ENCODE measurements at regions not wholly inside any gene's neighbourhood (a gene's known extent, or its start where the extent isn't known, plus 50 kb on each side); places are given as distances from the start of the nearest gene placed in this dataset.
"Not testable (repeated sequence)": the region's sequence is repeated elsewhere in the genome, so short reads cannot be mapped to it uniquely, and the experiment has no call there.

DNA sequence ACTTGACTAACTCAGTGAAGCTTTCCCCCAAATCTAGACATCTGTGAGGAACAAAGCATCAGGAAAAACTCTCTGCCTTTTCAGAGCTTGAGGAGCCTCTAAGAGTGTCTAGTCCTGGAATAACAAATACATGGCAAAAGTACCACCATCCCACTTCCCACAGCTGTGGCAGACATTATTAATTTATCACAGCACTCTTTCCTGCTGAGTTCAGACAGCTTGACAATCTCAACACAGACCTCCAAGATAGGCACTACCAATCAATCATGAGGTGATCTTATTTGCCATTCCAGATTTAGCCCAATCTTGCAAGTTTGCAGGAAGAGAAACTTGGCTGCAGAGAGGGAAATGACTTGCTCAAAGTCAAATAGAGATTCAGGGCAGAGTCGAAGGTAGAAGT lies 202.8 kb downstream of the MN1 start:
- peaks cover 4% of the 10 kb centered on the region for H3K27me3 Mint-ChIP-seq
- H3K4me3 Mint-ChIP-seq = no peak overlapping the region
- H3K27ac Mint-ChIP-seq = no peak overlapping the region
- no peaks in the 10 kb centered on the region for H3K4me1 Mint-ChIP-seq (ENCODE audit: low read depth)
- no peaks in the 10 kb centered on the region for H3K36me3 Mint-ChIP-seq
- no peaks in the 10 kb centered on the region for H3K9me3 Mint-ChIP-seq (ENCODE audit: low read depth)

DNA sequence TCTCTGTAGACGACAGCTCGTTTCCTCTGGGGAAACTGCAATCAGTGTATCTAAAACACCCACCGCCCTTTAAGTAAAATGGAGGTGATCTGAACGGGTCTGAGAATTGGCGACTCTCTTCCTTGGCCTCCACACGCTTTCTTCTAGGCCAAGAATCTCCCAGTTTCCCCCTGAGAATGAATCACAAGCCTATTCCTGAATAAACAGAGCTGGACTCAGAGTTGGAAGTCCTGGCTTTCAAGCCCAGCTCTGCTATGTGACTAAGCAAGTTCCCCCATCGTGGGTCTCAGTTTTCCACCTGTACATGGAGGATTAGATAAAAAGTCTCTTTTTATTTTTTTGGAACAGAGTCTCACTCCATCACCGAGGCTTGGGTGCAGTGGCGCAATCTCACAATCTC lies 200.4 kb downstream of the MN1 start:
- no peaks in the 10 kb centered on the region for H3K4me1 Mint-ChIP-seq (ENCODE audit: low read depth)

DNA sequence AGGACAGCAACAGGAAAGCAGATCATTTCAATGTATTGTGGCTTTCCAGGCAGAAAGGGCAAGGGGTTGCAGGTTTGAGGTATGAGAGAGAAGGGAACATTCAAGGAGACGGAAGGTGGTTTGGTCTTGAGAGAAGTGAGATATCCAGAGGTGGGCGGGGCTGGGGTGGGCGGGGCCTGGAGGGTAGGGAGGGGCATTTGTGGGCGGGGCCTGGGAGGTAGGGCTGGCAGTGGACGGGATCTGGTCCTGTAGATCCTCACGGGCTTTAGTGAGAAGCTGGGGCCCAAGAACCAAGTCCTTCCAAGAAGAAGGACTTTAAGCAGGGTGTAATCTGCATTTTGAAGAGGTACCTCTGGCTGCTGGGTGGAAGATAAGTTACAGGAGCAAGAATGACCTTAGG lies 199.2 kb downstream of the MN1 start:
- Mint-ChIP-seq H3K9me3 (ENCODE audit: low read depth) (no peaks in the 10 kb centered on the region), H3K27me3 (peaks cover 4% of the 10 kb centered on the region), H3K27ac (no peak overlapping the region), H3K4me3 (no peak overlapping the region), H3K36me3 (no peaks in the 10 kb centered on the region), H3K4me1 (ENCODE audit: low read depth) (no peaks in the 10 kb centered on the region)

More for the DNA sequence above, 200.4 kb downstream of the MN1 start:
- no peaks in the 10 kb centered on the region for H3K9me3 Mint-ChIP-seq (ENCODE audit: low read depth)
- H3K36me3 Mint-ChIP-seq = no peaks in the 10 kb centered on the region
- H3K27ac Mint-ChIP-seq = no peak overlapping the region
- peaks cover 4% of the 10 kb centered on the region for H3K27me3 Mint-ChIP-seq
- H3K4me3 Mint-ChIP-seq = no peak overlapping the region

DNA sequence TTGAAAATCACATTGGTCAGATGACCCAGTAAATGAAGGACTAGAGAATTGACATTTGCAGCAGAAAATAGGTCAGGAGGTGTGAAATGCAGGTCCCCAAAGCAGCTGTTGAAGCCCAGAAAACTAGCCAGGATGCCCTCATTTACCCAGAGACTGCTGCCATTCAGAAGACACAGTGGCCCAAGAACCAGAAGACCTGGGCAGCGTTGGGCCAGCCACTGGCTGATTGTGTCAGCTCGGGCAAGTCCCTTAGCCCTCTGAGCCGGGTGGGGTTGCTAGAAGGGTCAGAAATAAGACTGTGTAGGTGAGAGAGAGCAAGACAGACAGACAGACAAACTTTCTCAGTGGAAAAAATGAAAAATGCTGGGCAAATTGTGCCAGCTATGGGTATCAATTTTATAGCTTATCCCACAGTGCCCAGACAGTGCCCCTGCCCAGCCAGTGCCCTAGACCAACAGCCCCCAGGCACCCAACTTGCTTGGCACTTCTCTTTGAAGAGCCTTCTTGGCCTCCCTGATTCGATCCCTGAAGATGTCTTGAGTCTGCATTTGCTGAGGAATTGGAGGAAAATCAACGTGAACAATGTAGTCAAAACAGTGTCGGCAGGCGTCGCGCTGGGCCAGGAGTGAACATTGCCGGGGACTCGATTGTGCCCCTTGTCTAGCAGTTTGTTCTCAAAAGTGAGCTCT lies 198.3 kb downstream of the MN1 start:
- H3K4me1 Mint-ChIP-seq (ENCODE audit: low read depth) = no peaks in the 10 kb centered on the region
- no peaks in the 10 kb centered on the region for H3K36me3 Mint-ChIP-seq
- H3K27me3 Mint-ChIP-seq = peaks cover 4% of the 10 kb centered on the region
- no peak overlapping the region for H3K27ac Mint-ChIP-seq
- H3K9me3 Mint-ChIP-seq (ENCODE audit: low read depth) = no peaks in the 10 kb centered on the region
- no peak overlapping the region for H3K4me3 Mint-ChIP-seq

DNA sequence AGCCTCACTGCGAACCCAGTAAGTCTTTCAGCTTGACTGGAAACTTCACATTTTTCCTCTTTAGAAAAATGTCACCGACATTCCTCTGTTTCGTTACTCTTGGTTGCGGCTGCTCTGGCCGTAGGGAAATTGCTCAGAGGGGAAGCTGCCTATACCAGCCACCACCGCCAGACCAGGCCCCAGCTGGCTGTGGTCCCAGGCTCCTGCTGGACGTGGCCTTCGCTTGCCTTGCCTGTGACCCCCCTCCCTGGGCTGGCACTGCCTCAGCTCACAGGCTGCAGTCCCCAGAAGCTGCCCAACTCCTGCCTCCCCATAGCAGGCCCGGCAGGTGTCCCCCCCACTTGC lies 197.8 kb downstream of the MN1 start:
- no peak overlapping the region for H3K4me3 Mint-ChIP-seq
- H3K4me1 Mint-ChIP-seq (ENCODE audit: low read depth) = no peaks in the 10 kb centered on the region
- H3K9me3 Mint-ChIP-seq (ENCODE audit: low read depth) = no peaks in the 10 kb centered on the region
- H3K36me3 Mint-ChIP-seq = no peaks in the 10 kb centered on the region
- no peak overlapping the region for H3K27ac Mint-ChIP-seq
- peaks cover 4% of the 10 kb centered on the region for H3K27me3 Mint-ChIP-seq

DNA sequence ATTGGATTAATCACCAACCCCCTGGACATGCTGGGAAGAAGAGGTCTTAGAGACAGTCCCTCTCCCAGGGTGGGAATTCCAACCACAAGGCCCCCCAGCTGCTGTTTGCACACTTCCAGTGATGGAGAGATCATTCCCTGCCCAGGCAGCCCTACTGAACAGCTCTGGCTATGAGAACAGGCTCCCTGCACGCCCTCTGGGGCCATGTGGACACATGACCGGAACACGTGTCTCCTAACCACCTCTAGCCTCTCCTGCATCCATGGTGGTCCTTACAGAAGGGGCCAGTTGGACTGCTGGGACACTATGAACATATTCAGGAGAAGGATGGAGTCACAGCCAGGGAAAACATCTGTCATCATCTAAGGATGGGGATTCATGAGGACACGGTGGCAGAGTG lies 196.2 kb downstream of the MN1 start:
- H3K27ac Mint-ChIP-seq = no peak overlapping the region
- peaks cover 4% of the 10 kb centered on the region for H3K27me3 Mint-ChIP-seq
- no peak overlapping the region for H3K4me3 Mint-ChIP-seq
- H3K4me1 Mint-ChIP-seq (ENCODE audit: low read depth) = no peaks in the 10 kb centered on the region
- no peaks in the 10 kb centered on the region for H3K9me3 Mint-ChIP-seq (ENCODE audit: low read depth)
- H3K36me3 Mint-ChIP-seq = no peaks in the 10 kb centered on the region

DNA sequence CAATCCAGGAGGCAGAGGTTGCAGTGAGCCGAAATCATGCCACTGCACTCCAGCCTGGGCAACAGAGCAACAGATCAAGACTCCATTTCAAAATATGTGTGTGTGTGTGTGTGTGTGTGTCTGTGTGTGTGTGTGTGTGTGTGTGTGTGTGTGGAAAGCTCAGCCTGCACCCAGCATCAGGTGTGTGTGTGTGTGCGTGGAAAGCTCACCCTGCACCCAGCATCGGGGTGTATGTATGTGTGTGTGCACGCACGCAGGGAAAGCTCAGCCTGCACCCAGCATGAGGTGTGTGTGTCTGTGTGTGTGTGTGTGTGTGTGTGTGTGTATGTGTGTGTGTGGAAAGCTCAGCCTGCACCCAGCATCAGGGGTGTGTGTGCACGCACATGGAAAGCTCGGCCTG lies 193.8 kb downstream of the MN1 start:
- H3K4me1 Mint-ChIP-seq (ENCODE audit: low read depth); H3K36me3 Mint-ChIP-seq; H3K4me3 Mint-ChIP-seq; H3K27ac Mint-ChIP-seq; H3K9me3 Mint-ChIP-seq (ENCODE audit: low read depth); H3K27me3 Mint-ChIP-seq: not testable (repeated sequence)

DNA sequence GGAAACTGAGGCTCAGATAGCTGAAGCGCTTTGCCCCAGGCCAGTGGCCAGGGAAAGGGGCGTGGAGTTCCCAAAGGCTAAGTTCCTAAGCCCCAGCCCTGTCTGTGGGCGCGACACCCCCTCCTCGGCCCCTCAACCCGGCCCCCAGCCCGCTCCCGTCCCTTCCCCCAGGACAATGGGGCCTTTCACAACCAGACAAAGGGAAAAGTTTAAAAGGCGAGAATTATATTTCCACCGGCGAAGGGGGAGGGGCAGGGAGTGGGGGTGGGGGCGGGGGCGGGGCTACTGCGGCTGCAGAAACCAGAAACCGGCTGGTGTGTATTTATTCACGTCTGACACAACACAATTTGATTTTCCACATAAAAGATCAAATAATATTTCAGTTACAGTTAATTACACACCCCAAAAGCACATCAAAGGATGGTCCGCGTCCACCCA lies 192.1 kb downstream of the MN1 start:
- Mint-ChIP-seq H3K27ac (no peak overlapping the region), H3K4me3 (no peak overlapping the region), H3K4me1 (ENCODE audit: low read depth) (peaks cover 2% of the 10 kb centered on the region), H3K9me3 (ENCODE audit: low read depth) (no peaks in the 10 kb centered on the region), H3K27me3 (peaks cover 14% of the 10 kb centered on the region), H3K36me3 (no peaks in the 10 kb centered on the region)

DNA sequence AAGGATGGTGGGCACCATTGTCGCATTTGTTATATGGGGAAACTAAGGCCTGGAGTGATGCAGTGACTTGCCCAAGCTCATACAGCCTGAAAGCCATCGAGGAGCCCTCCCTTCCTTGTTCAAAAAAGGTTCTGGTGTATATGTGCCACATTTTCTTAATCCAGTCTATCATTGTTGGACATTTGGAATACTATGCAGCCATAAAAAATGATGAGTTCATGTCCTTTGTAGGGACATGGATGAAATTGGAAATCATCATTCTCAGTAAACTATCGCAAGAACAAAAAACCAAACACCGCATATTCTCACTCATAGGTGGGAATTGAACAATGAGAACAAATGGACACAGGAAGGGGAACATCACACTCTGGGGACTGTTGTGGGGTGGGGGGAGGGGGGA lies 191.4 kb downstream of the MN1 start:
- not testable (repeated sequence) for H3K9me3 Mint-ChIP-seq (ENCODE audit: low read depth); H3K4me3 Mint-ChIP-seq; H3K36me3 Mint-ChIP-seq; H3K27ac Mint-ChIP-seq; H3K4me1 Mint-ChIP-seq (ENCODE audit: low read depth)
- H3K27me3 Mint-ChIP-seq = peaks cover 20% of the 10 kb centered on the region

DNA sequence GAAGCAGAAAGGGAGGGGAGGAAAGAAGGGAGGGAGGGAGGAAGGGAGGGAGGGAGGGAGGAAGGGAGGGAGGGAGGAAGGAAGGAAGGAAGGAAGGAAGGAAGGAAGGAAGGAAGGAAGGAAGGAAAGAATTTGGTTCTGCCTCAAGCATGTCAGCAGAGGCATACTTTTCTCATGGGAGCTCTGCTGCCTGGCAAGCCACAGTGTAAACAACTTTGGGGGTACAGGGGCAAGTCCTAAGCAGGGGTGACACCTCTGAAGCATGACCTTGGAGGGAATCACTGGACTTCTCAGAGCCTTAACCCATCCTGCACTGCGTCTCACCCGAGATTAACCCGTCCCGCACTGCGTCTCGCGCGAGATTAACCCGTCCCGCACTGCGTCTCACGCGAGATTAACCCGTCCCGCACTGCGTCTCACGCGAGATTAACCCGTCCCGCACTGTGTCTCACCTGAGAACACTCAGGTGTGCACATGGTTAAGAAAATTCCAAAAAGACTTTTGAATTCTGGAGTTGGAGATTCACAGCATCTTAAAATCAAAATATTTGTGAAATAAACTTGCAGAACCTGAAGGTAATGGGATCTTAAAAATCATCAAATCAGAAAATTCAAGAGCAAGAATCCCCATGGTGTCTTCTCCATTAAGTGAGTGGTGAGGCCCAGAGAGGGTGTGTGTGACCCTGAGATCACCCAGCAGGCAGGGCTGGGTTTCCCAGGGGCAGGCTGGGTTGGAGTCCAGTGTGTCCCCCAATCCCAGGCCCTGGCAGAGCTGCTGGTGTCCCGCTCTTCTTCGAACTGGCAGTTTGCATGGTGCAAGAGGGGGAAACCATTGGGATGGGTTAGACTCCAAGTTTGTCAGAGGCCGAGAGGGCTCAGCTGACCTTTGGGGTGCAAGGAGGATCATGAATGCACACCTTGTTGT lies 190.4 kb downstream of the MN1 start:
- no peaks in the 10 kb centered on the region for H3K36me3 Mint-ChIP-seq
- H3K9me3 Mint-ChIP-seq (ENCODE audit: low read depth) = no peaks in the 10 kb centered on the region
- H3K4me1 Mint-ChIP-seq (ENCODE audit: low read depth) = peaks cover 2% of the 10 kb centered on the region
- no peak overlapping the region for H3K27ac Mint-ChIP-seq
- H3K4me3 Mint-ChIP-seq = no peak overlapping the region
- peaks cover 25% of the 10 kb centered on the region for H3K27me3 Mint-ChIP-seq

DNA sequence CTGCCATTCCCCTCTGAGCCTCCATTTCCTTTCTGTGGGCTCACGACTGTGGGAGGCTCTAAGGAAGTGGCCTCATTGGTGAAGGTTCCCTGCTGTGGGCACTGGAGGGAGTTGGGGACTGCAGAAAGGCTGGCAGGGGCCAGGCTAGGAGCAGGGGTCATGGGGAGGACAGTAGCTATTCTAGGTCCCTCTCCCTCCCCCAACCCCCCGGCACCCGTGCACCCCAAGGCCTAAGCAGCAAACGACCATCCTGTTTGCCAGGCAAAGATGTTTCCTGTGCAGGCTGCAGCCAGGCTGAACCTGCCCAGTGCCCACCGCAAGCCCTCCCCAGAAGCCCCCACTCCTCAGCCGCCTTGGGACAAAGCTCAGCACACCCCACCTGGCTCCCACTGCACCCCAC lies 189.4 kb downstream of the MN1 start:
- no peaks in the 10 kb centered on the region for H3K36me3 Mint-ChIP-seq
- peaks cover 25% of the 10 kb centered on the region for H3K27me3 Mint-ChIP-seq
- H3K9me3 Mint-ChIP-seq (ENCODE audit: low read depth) = no peaks in the 10 kb centered on the region
- no peak overlapping the region for H3K4me3 Mint-ChIP-seq
- H3K27ac Mint-ChIP-seq = no peak overlapping the region
- peaks cover 2% of the 10 kb centered on the region for H3K4me1 Mint-ChIP-seq (ENCODE audit: low read depth)

DNA sequence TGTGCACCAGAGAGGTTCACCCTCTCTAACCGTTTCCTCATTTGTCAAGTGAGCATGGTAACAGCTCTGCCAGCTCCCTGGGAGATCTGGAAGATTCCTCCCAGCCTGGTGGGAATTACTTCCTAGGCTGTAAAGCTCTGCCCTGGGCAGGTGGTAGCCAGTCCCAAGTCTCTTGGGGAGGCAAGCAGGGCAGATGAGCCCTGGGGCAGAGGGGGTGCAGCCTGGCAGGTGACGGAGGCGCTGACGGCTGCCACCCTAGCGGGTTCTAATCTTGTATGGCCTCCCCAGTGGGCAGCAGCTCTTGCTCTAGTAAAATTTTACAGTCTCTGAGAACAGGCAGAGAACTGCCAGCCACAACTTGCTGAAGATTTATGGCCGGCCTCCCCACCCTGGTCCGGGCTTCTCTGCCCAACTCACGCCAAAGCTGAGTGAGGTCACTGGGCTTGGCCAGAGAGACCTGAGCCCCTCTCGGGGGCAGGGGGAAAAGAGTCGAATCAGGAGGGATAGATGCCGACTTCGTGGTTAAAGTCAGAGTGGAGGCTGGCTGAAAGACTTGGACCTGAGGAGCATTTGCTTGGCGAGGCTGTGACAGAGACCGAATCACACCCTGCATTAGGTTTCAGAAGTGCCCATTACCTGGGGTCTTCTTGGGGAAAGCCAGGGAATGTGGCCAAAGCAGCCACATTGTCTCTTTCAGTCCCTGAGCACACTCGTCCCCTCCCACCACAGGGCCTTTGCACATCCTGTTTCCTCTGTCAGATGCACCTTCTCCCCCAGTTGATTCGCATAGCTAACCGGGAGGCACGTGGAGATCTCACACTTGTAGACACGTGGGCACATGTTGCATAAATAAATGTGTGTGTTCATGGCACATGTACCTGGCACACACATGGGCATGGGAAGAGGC lies 188.2 kb downstream of the MN1 start:
- Mint-ChIP-seq H3K27ac (no peak overlapping the region), H3K9me3 (ENCODE audit: low read depth) (no peaks in the 10 kb centered on the region), H3K36me3 (no peaks in the 10 kb centered on the region), H3K27me3 (peaks cover 25% of the 10 kb centered on the region), H3K4me1 (ENCODE audit: low read depth) (peaks cover 2% of the 10 kb centered on the region), H3K4me3 (no peak overlapping the region)

DNA sequence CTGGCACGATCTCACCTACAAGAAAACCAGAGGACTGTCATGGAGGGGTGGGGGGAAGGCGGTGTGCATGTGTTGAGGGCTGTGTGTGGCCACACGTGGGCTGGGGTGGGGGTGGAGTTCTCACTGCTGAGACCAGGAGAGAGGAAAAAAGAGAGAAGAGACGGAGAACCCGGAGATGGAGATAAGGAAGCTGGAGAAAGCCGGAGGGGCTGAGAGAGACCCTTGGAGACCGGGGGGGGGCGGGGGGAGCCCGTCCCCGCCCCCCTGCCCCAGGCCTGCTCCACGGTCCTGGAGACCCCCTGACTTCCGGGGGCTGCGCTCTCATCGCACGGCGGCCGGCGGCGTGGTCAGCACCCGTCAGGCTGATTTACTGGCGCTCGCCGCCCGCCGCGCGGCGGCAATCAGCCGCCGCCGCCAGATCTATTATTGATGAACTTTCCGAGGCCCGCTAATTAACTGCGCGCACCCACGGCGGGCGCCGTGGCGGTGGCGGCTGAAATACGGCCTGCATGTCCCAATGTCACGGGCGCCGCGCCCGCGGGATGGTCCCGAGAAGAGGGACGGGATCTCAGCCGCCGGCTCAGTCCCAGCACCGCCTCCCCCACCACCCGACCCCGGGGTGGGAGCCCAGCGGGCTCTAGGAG lies 187.4 kb downstream of the MN1 start:
- H3K4me1 Mint-ChIP-seq (ENCODE audit: low read depth) = peaks cover 2% of the 10 kb centered on the region
- no peaks in the 10 kb centered on the region for H3K9me3 Mint-ChIP-seq (ENCODE audit: low read depth)
- peaks cover 25% of the 10 kb centered on the region for H3K27me3 Mint-ChIP-seq
- H3K36me3 Mint-ChIP-seq = no peaks in the 10 kb centered on the region
- H3K4me3 Mint-ChIP-seq = no peak overlapping the region
- no peak overlapping the region for H3K27ac Mint-ChIP-seq

DNA sequence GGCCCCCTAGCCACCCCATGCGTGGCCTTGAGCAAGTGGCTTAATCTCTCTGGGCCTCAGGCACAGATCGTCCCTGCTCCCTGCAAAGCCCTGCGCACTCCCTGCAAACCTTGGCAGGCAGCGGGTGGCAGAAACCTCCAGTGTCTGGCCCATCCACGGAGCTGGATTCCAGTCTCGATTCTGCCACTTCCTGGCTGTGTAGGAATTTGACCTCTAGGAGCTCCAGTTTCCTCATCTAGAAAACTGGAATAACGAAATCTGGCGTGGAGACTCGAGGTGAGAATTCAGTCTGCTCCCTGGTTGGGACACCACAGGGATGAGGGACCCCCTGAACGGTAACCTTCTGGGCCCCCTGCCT lies 186.9 kb downstream of the MN1 start:
- Mint-ChIP-seq H3K27me3 (peaks cover 25% of the 10 kb centered on the region), H3K36me3 (no peaks in the 10 kb centered on the region), H3K9me3 (ENCODE audit: low read depth) (no peaks in the 10 kb centered on the region), H3K27ac (no peak overlapping the region), H3K4me1 (ENCODE audit: low read depth) (peaks cover 2% of the 10 kb centered on the region), H3K4me3 (no peak overlapping the region)

DNA sequence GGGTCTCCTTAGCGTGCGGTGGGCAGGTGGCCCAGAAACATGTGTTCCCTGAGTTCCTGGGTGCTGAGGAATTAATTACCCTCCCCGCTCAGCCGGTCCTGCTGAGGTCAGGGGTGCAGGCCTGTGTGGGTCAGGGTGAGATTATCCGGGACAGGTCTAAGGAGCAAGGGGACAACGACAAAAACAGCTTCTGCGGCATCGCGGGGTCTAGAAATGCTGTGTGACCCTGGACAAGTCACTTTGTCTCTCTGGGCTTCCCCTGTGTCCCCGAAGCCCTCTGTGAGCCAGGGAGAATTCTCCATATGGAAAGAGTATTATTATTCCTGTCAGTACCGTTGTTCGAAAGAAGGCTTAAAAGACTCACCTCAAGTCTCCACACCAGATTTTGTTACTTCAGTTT lies 186.1 kb downstream of the MN1 start:
- Mint-ChIP-seq H3K4me3 (no peak overlapping the region), H3K4me1 (ENCODE audit: low read depth) (peaks cover 2% of the 10 kb centered on the region), H3K36me3 (no peaks in the 10 kb centered on the region), H3K27me3 (peaks cover 25% of the 10 kb centered on the region), H3K9me3 (ENCODE audit: low read depth) (no peaks in the 10 kb centered on the region), H3K27ac (no peak overlapping the region)
